ENCODE measurements at regions not wholly inside any gene's neighbourhood (a gene's known extent, or its start where the extent isn't known, plus 50 kb on each side); places are given as distances from the start of the nearest gene placed in this dataset.

DNA sequence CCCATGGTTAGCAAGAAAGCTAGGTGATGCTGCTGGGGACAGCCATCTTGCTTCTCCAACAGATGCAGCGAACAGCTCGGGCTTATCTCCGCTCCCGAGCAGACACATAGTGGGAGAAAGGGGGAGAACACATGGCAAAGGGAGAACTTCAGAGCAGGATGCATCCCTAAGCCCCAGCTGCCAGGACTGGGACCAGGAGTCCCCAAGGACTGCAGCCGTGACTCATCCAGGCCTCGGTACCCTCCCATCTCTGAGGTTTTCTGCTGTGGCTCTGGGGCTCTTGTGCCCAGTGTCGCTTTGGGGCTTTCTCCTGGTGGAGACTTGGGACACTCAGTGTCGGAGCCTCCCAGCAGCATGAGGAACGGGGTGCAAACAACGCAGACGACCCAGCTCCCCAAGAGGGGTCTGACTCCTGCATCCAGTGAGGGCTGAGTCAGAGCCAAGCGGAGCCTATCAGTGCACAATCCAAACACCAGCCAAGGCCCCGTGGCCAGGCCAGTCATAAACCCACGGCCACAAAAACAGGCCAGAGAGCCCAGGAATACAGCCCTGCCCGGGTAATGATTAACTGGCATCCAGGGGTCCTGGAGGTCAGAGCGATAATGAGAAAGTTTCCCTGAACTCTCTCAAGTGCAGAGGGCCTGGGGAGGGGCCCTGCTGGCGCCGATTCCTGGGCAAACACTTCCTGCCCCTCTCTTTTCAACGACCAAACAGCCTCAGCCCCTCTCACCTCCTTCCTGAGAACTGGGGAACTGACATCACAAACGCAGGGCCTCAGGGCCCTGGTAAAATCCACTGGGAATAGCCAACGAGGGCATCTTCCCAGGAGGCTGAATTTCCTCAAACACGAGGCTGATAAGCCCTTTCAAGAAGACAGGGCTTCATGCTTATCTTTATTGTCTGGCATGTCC, 202.9 kb downstream of the USP12 start:
- no peak for DNase-seq
- no peaks in the 10 kb centered on the region for H3K36me3 Mint-ChIP-seq (ENCODE audit: low read depth)
- peaks cover 1% of the 10 kb centered on the region for H3K9me3 Mint-ChIP-seq
- no peak overlapping the region for H3K4me3 Mint-ChIP-seq
- TF ChIP-seq, protein P1, sequence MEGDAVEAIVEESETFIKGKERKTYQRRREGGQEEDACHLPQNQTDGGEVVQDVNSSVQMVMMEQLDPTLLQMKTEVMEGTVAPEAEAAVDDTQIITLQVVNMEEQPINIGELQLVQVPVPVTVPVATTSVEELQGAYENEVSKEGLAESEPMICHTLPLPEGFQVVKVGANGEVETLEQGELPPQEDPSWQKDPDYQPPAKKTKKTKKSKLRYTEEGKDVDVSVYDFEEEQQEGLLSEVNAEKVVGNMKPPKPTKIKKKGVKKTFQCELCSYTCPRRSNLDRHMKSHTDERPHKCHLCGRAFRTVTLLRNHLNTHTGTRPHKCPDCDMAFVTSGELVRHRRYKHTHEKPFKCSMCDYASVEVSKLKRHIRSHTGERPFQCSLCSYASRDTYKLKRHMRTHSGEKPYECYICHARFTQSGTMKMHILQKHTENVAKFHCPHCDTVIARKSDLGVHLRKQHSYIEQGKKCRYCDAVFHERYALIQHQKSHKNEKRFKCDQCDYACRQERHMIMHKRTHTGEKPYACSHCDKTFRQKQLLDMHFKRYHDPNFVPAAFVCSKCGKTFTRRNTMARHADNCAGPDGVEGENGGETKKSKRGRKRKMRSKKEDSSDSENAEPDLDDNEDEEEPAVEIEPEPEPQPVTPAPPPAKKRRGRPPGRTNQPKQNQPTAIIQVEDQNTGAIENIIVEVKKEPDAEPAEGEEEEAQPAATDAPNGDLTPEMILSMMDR (IDR thresholded peaks at IDR 0.05), result no peak
- ATAC-seq, result no peak
- ChIA-PET CTCF (no interaction called here), POLR2A (no interaction called here)
- H3K27ac Mint-ChIP-seq, result no peak overlapping the region
- intact Hi-C loops (cut with micrococcal nuclease), result no loop called here
- peaks cover 4% of the 10 kb centered on the region for H3K4me1 Mint-ChIP-seq (ENCODE audit: low read depth)
- no peaks in the 10 kb centered on the region for H3K27me3 Mint-ChIP-seq

GRCh38 chr13:26967119-26968038, 204.2 kb downstream of the USP12 start:
- Mint-ChIP-seq H3K27ac (no peak overlapping the region), H3K36me3 (ENCODE audit: low read depth) (no peaks in the 10 kb centered on the region), H3K4me3 (no peak overlapping the region), H3K4me1 (ENCODE audit: low read depth) (peaks cover 3% of the 10 kb centered on the region), H3K27me3 (no peaks in the 10 kb centered on the region), H3K9me3 (no peaks in the 10 kb centered on the region)
- ChIA-PET POLR2A (no interaction called here), CTCF (interaction anchor here (1.8 to 2.5 kb wide), 2 partner anchors 18 to 395 kb away, joined by 5 to 11 read pairs; no protein-coding TSS in a partner anchor)
- ATAC-seq (no peak), DNase-seq (no peak)
- intact Hi-C loops (cut with micrococcal nuclease), result no loop called here
- TF ChIP-seq, protein P1 (IDR thresholded peaks at IDR 0.05), result no peak

GRCh38 chr13:26966701-26967080, 204.9 kb downstream of the USP12 start:
- TF ChIP-seq, protein P1 (IDR thresholded peaks at IDR 0.05), result no peak
- no peak overlapping the region for H3K4me3 Mint-ChIP-seq
- no peaks in the 10 kb centered on the region for H3K4me1 Mint-ChIP-seq (ENCODE audit: low read depth)
- no peaks in the 10 kb centered on the region for H3K27me3 Mint-ChIP-seq
- H3K27ac Mint-ChIP-seq, result no peak overlapping the region
- DNase-seq (no peak), ATAC-seq (no peak)
- intact Hi-C loops (cut with micrococcal nuclease), result no loop called here
- no peaks in the 10 kb centered on the region for H3K9me3 Mint-ChIP-seq
- CTCF ChIA-PET, result interaction anchor here (1.8 to 2.5 kb wide), 2 partner anchors 19 to 395 kb away, joined by 5 to 11 read pairs; no protein-coding TSS in a partner anchor
- POLR2A ChIA-PET, result no interaction called here
- H3K36me3 Mint-ChIP-seq (ENCODE audit: low read depth), result no peaks in the 10 kb centered on the region

- TF ChIP-seq, protein P1 (IDR thresholded peaks at IDR 0.05), result no peak
- Mint-ChIP-seq H3K4me3 (no peak overlapping the region), H3K27me3 (no peaks in the 10 kb centered on the region), H3K36me3 (ENCODE audit: low read depth) (no peaks in the 10 kb centered on the region), H3K27ac (no peak overlapping the region), H3K9me3 (no peaks in the 10 kb centered on the region), H3K4me1 (ENCODE audit: low read depth) (no peaks in the 10 kb centered on the region)
- no peak for ATAC-seq
- DNase-seq, result no peak
- CTCF ChIA-PET, result interaction anchor here (1.8 to 2.5 kb wide), 2 partner anchors 19 to 396 kb away, joined by 5 to 11 read pairs; no protein-coding TSS in a partner anchor
- POLR2A ChIA-PET, result no interaction called here
- intact Hi-C loops (cut with micrococcal nuclease), result no loop called here
These were observed 205.5 kb downstream of the USP12 start for GRCh38 chr13:26965952-26966700.

Data from activated CD8-positive, alpha-beta T cell treated with anti-CD3 and anti-CD28 coated beads for 36 hours (primary cell).